GM23338 (cell line): ENCODE measurements at regions not wholly inside any gene's neighbourhood (a gene's known extent, or its start where the extent isn't known, plus 50 kb on each side); places are given as distances from the start of the nearest gene placed in this dataset.
"Not testable (repeated sequence)": the region's sequence is repeated elsewhere in the genome, so short reads cannot be mapped to it uniquely, and the experiment has no call there.

Source experiments
- ATAC-seq: fragments of 200-7000 bp; cut with Tn5 transposase; 3 replicates; pipeline ENCODE4 v1.9.1; 2020
- DNase-seq: peaks from one replicate; pipeline ENCODE4 v3.0.0-alpha.2; 2015; ENCODE audit warnings: low spot score
- H2AFZ ChIP-seq: fragments of 200-600 bp; sonication (generic); 2 replicates; pipeline ENCODE4 v1.8.0; 2016; ENCODE audit warnings: antibody characterized with exemption, mild to moderate bottlenecking, moderate library complexity
- H3F3A ChIP-seq: fragments of 200-600 bp; sonication (generic); replicated peaks from 2 replicates; pipeline ENCODE4 v1.8.0; 2017; ENCODE audit warnings: antibody characterized with exemption, mixed run types, low read depth
- H3K27ac ChIP-seq: fragments of 200-600 bp; sonication (generic); 2 replicates; pipeline ENCODE4 v1.6.1; 2016; ENCODE audit warnings: low read depth
- H3K27me3 ChIP-seq: fragments of 200-600 bp; sonication (generic); 2 replicates; pipeline ENCODE4 v1.8.0; 2016; ENCODE audit warnings: mild to moderate bottlenecking, mixed run types, moderate library complexity; ENCODE audit not compliant: insufficient read depth
- H3K36me3 ChIP-seq: fragments of 200-600 bp; sonication (generic); 2 replicates; pipeline ENCODE4 v1.8.0; 2016; ENCODE audit warnings: mild to moderate bottlenecking; ENCODE audit not compliant: insufficient read depth
- H3K4me1 ChIP-seq: fragments of 200-600 bp; sonication (generic); 2 replicates; pipeline ENCODE4 v1.8.0; 2016; ENCODE audit warnings: mild to moderate bottlenecking, moderate library complexity; ENCODE audit not compliant: insufficient read depth
- H3K4me2 ChIP-seq: fragments of 200-600 bp; sonication (generic); 2 replicates; pipeline ENCODE4 v1.7.1; 2017; ENCODE audit warnings: mixed run types
- H3K4me3 ChIP-seq: fragments of 200-600 bp; sonication (generic); 2 replicates; pipeline ENCODE4 v1.6.1; 2016; ENCODE audit warnings: mixed run types
- H3K79me2 ChIP-seq: fragments of 200-600 bp; sonication (generic); replicated peaks from 2 replicates; pipeline ENCODE4 v1.8.0; 2017; ENCODE audit warnings: mild to moderate bottlenecking; ENCODE audit not compliant: insufficient read depth
- H3K9me2 ChIP-seq: fragments of 200-600 bp; sonication (generic); 2 replicates; pipeline ENCODE4 v1.8.0; 2017; ENCODE audit not compliant: insufficient read depth
- H4K20me1 ChIP-seq: fragments of 200-600 bp; sonication (generic); replicated peaks from 2 replicates; pipeline ENCODE4 v1.8.0; 2017; ENCODE audit warnings: mild to moderate bottlenecking; ENCODE audit not compliant: insufficient read depth
- H3K27ac Mint-ChIP-seq: 2 replicates; pipeline ENCODE4 v1.8.0; 2020; ENCODE audit warnings: inconsistent platforms, mild to moderate bottlenecking, moderate library complexity, mixed read lengths
- H3K27me3 Mint-ChIP-seq: 3 replicates; pipeline ENCODE4 v1.8.0; 2022; ENCODE audit warnings: low read depth, mild to moderate bottlenecking, moderate library complexity, mixed read lengths, inconsistent platforms; ENCODE audit not compliant: insufficient read depth, poor library complexity
- H3K36me3 Mint-ChIP-seq: 3 replicates; pipeline ENCODE4 v1.8.0; 2021; ENCODE audit warnings: low read depth, mild to moderate bottlenecking, inconsistent platforms, moderate library complexity, mixed read lengths
- H3K4me1 Mint-ChIP-seq: 3 replicates; pipeline ENCODE4 v1.8.0; 2020; ENCODE audit warnings: mild to moderate bottlenecking, inconsistent platforms, mixed read lengths
- H3K4me3 Mint-ChIP-seq: 3 replicates; pipeline ENCODE4 v1.8.0; 2021; ENCODE audit warnings: moderate library complexity, mild to moderate bottlenecking, inconsistent platforms, mixed read lengths
- H3K9me3 Mint-ChIP-seq: 3 replicates; pipeline ENCODE4 v1.8.0; 2020; ENCODE audit warnings: moderate library complexity, mild to moderate bottlenecking, inconsistent platforms, mixed read lengths
- EZH2 ChIP-seq: fragments of 200-600 bp; sonication (generic); IDR thresholded peaks from one replicate; pipeline ENCODE4 v1.8.0; 2017; ENCODE audit warnings: antibody characterized with exemption, mild to moderate bottlenecking, low read depth; ENCODE audit not compliant: unreplicated experiment
- JUNB ChIP-seq: IDR thresholded peaks from one replicate; pipeline ENCODE4 v1.6.1; 2016; ENCODE audit warnings: antibody characterized with exemption; ENCODE audit not compliant: unreplicated experiment
- ZNF114 ChIP-seq: fragments of 250-450 bp; sonication (Bioruptor Pico); IDR thresholded peaks from 2 replicates; pipeline ENCODE4 v1.5.0; 2020; ENCODE audit warnings: mild to moderate bottlenecking, moderate library complexity

- H3K27ac ChIP-seq = no peak overlapping the region
- ATAC-seq = no peak
- H3F3A ChIP-seq = no peaks in the 10 kb centered on the region
- no peaks in the 10 kb centered on the region for H3K4me1 ChIP-seq
- H4K20me1 ChIP-seq = no peaks in the 10 kb centered on the region
- H3K4me3 Mint-ChIP-seq = no peak overlapping the region
- H3K36me3 Mint-ChIP-seq = peaks cover 15% of the 10 kb centered on the region; the same call in 2 of the 3 replicates
- no peaks in the 10 kb centered on the region for H3K79me2 ChIP-seq
- no peak overlapping the region for H3K4me2 ChIP-seq
- 0 out of 2 replicates have a peak, but pooled peaks cover 4% of the 10 kb centered on the region for H3K36me3 ChIP-seq
- no peak overlapping the region for H3K27ac Mint-ChIP-seq
- peaks cover 18% of the 10 kb centered on the region for H3K9me2 ChIP-seq
- TF ChIP-seq JUNB = no peak
- TF ChIP-seq ZNF114 (CRISPR knock-in tag) = no peak
- no peak for TF ChIP-seq EZH2
- DNase-seq = no peak
- H3K27me3 Mint-ChIP-seq = peaks cover under 1% of the 10 kb centered on the region
- H3K4me1 Mint-ChIP-seq = no peaks in the 10 kb centered on the region
- H3K9me3 Mint-ChIP-seq = peaks cover 21% of the 10 kb centered on the region
- no peak overlapping the region for H2AFZ ChIP-seq
- H3K27me3 ChIP-seq = no peaks in the 10 kb centered on the region
- H3K4me3 ChIP-seq = no peak overlapping the region
These were observed 102.8 kb upstream of the VSTM2A start for GRCh38 chr7:54439391-54439790.

GRCh38 chr7:54444046-54444686, 98.0 kb upstream of the VSTM2A start:
- not testable (repeated sequence) for H4K20me1 ChIP-seq, H3K27ac Mint-ChIP-seq, H3F3A ChIP-seq, H3K4me1 ChIP-seq, H3K4me3 Mint-ChIP-seq, H2AFZ ChIP-seq, H3K36me3 ChIP-seq, H3K27me3 ChIP-seq, DNase-seq, H3K79me2 ChIP-seq, ATAC-seq, H3K4me2 ChIP-seq, H3K9me2 ChIP-seq, H3K4me3 ChIP-seq, H3K27me3 Mint-ChIP-seq, H3K27ac ChIP-seq
- Mint-ChIP-seq H3K36me3 (peaks cover 30% of the 10 kb centered on the region; the same call in 2 of the 3 replicates), H3K4me1 (peaks cover 13% of the 10 kb centered on the region; the same call in 2 of the 3 replicates), H3K9me3 (peaks cover 36% of the 10 kb centered on the region)

- peaks cover 22% of the 10 kb centered on the region for H3K36me3 ChIP-seq
- H3K9me2 ChIP-seq, H3K27me3 Mint-ChIP-seq, H3K27ac Mint-ChIP-seq, H3K4me2 ChIP-seq, H3K27me3 ChIP-seq, H3K4me3 Mint-ChIP-seq, H3K79me2 ChIP-seq, H3K4me1 ChIP-seq, H3F3A ChIP-seq, H3K4me3 ChIP-seq, ATAC-seq, H3K4me1 Mint-ChIP-seq, DNase-seq, H2AFZ ChIP-seq, H4K20me1 ChIP-seq, H3K27ac ChIP-seq: not testable (repeated sequence)
- H3K36me3 Mint-ChIP-seq = peaks cover 55% of the 10 kb centered on the region
- peaks cover 75% of the 10 kb centered on the region for H3K9me3 Mint-ChIP-seq
These were observed 89.0 kb upstream of the VSTM2A start for GRCh38 chr7:54453168-54453567.

GRCh38 chr7:54454700-54455099, 87.5 kb upstream of the VSTM2A start:
- H3K27me3 Mint-ChIP-seq, H4K20me1 ChIP-seq, H3K4me1 ChIP-seq, H3K4me2 ChIP-seq, H3K27ac ChIP-seq, ATAC-seq, H3F3A ChIP-seq, H3K4me3 ChIP-seq, H3K27ac Mint-ChIP-seq, H3K4me1 Mint-ChIP-seq, H3K9me2 ChIP-seq, H3K27me3 ChIP-seq, H3K4me3 Mint-ChIP-seq, H2AFZ ChIP-seq, H3K79me2 ChIP-seq: not testable (repeated sequence)
- peaks cover 22% of the 10 kb centered on the region for H3K36me3 ChIP-seq
- Mint-ChIP-seq H3K9me3 (peaks cover 81% of the 10 kb centered on the region), H3K36me3 (peaks cover 60% of the 10 kb centered on the region)
- peak; percentile 9 for DNase-seq
